ENCODE measurements at regions not wholly inside any gene's neighbourhood (a gene's known extent, or its start where the extent isn't known, plus 50 kb on each side); places are given as distances from the start of the nearest gene placed in this dataset.
A peak's percentile ranks its signal among the peaks of the same experiment; 100 is the strongest.
"Not testable (repeated sequence)": the region's sequence is repeated elsewhere in the genome, so short reads cannot be mapped to it uniquely, and the experiment has no call there.

GRCh38 chr9:87370049-87370685, 127.5 kb upstream of the DAPK1 start:
- TF ChIP-seq, protein P1, sequence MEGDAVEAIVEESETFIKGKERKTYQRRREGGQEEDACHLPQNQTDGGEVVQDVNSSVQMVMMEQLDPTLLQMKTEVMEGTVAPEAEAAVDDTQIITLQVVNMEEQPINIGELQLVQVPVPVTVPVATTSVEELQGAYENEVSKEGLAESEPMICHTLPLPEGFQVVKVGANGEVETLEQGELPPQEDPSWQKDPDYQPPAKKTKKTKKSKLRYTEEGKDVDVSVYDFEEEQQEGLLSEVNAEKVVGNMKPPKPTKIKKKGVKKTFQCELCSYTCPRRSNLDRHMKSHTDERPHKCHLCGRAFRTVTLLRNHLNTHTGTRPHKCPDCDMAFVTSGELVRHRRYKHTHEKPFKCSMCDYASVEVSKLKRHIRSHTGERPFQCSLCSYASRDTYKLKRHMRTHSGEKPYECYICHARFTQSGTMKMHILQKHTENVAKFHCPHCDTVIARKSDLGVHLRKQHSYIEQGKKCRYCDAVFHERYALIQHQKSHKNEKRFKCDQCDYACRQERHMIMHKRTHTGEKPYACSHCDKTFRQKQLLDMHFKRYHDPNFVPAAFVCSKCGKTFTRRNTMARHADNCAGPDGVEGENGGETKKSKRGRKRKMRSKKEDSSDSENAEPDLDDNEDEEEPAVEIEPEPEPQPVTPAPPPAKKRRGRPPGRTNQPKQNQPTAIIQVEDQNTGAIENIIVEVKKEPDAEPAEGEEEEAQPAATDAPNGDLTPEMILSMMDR (IDR thresholded peaks at IDR 0.05; ENCODE audit: low read depth, low read length) = no peak
- H3K4me3 ChIP-seq (replicated peaks in 1 of 2; ENCODE audit: low read depth in 2 of 2, low read length in 2 of 2) = no peak overlapping the region
- DNase-seq (ENCODE audit: low read depth in 2 of 2) = peak in 1 of 2 donors; percentile 17

GRCh38 chr9:87371795-87372355, 125.8 kb upstream of the DAPK1 start:
- H3K4me3 ChIP-seq (replicated peaks in 1 of 2; ENCODE audit: low read depth in 2 of 2, low read length in 2 of 2) = no peak overlapping the region
- TF ChIP-seq, protein P1 (IDR thresholded peaks at IDR 0.05; ENCODE audit: low read depth, low read length) = no peak
- no peak for DNase-seq (ENCODE audit: low read depth in 2 of 2)

GRCh38 chr9:87372356-87372851, 125.3 kb upstream of the DAPK1 start:
- TF ChIP-seq, protein P1 (IDR thresholded peaks at IDR 0.05; ENCODE audit: low read depth, low read length) = no peak

GRCh38 chr9:87374023-87374919, 123.4 kb upstream of the DAPK1 start:
- H3K4me3 ChIP-seq (replicated peaks in 1 of 2; ENCODE audit: low read depth in 2 of 2, low read length in 2 of 2) = not testable (repeated sequence)
- DNase-seq (ENCODE audit: low read depth in 2 of 2) = peak in 1 of 2 donors; percentile 32

More at GRCh38 chr9:87372356-87372851, 125.3 kb upstream of the DAPK1 start:
- no peak for DNase-seq (ENCODE audit: low read depth in 2 of 2)
- no peak overlapping the region for H3K4me3 ChIP-seq (replicated peaks in 1 of 2; ENCODE audit: low read depth in 2 of 2, low read length in 2 of 2)

DNA sequence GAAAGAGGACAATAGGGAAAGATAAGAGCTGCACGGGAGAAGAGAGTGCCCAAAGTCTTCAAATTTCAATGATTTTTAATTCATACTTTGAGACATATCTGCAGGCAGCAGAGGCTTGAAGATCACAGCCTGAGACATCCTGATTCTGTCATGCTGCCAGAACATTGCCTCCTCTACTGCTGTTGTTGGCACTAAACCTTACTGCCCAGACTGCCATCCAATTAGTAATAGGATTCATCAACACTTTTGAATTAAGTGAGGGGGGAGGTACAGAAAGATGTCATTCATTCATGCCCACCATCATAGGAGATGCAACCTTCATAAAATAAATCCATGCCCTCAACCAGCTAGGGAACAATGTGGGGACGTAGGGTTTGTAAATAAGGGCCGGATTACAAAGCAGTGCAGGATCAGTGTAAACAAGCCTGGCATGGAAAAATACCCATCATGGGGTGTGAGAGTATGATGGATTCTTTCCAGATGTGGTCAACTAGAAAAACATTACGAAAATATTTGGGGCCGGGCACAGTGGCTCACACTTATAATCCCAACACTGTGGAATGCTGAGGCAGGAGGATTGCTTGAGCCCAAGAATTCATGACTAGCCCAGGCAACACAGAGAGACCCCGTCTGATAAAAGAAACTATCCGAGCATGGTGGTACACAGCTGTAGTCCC, 122.1 kb upstream of the DAPK1 start:
- DNase-seq (ENCODE audit: low read depth in 2 of 2) = peak; percentile 34 to 60
- TF ChIP-seq, protein P1 (IDR thresholded peaks at IDR 0.05; ENCODE audit: low read depth, low read length) = no peak

DNA sequence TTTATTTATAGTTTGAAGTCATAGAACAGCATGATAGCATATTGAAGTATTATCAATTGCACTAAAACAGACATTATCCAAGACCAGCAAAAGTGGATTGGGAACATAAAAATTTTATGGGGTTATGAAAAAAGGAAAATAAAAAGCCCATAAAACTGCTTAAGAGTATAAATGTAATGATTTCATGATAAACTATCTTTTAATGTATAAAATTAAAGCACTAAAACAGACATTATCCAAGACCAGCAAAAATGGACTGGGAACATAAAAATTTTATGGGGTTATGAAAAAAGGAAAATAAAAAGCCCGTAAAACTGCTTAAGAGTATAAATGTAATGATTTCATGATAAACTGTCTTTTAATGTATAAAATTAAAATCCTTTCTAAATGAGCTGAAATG, 119.0 kb upstream of the DAPK1 start:
- TF ChIP-seq, protein P1 (IDR thresholded peaks at IDR 0.05; ENCODE audit: low read depth, low read length) = no peak
- DNase-seq (ENCODE audit: low read depth in 2 of 2) = no peak
- H3K4me3 ChIP-seq (replicated peaks in 1 of 2; ENCODE audit: low read depth in 2 of 2, low read length in 2 of 2) = no peak overlapping the region

More for the DNA sequence above, 122.1 kb upstream of the DAPK1 start:
- H3K4me3 ChIP-seq (replicated peaks in 1 of 2; ENCODE audit: low read depth in 2 of 2, low read length in 2 of 2) = no peak overlapping the region
